Testis (tissue), 2 donors: ENCODE measurements at regions not wholly inside any gene's neighbourhood (a gene's known extent, or its start where the extent isn't known, plus 50 kb on each side); places are given as distances from the start of the nearest gene placed in this dataset.

ENCODE experiments used
- POLR2A ChIP-seq: fragments of 450-650 bp; IDR thresholded peaks from one replicate; pipeline ENCODE4 v1.6.1; 2017; ENCODE audit warnings: antibody characterized with exemption, mild to moderate bottlenecking, moderate library complexity
- TF ChIP-seq, protein P1 (sequence below), 3 experiments: fragments of 450-650 bp in 2 of 3; fragments of 200-600 bp in 1 of 3; sonication (generic) in 1 of 3; IDR thresholded peaks; one replicate each; pipeline ENCODE4 v1.5.1; 2016 to 2019; ENCODE audit warnings: antibody characterized with exemption in 3 of 3, mild to moderate bottlenecking in 2 of 3, moderate library complexity in 1 of 3

DNA sequence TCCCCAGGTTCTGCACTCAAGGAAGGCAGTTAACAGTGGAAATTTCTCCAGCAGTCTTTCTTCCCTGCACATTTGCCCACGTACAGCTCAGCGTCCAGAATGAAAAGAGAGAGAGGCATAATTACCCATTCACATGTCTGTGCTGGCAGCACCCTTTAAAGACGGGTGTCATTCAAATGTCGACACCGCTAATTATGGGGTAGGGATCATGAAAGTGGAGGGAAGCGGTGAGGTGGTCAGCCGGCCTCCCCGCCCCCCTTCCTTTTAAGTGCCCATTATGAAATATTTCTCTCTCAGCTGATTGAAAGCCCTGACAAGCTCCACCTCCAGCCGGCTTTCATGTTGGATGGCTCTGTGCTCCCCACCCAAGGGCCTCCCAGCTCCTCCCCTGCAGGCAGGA, 246.1 kb downstream of the BMP7 start:
- no peak for TF ChIP-seq POLR2A
- TF ChIP-seq, protein P1, sequence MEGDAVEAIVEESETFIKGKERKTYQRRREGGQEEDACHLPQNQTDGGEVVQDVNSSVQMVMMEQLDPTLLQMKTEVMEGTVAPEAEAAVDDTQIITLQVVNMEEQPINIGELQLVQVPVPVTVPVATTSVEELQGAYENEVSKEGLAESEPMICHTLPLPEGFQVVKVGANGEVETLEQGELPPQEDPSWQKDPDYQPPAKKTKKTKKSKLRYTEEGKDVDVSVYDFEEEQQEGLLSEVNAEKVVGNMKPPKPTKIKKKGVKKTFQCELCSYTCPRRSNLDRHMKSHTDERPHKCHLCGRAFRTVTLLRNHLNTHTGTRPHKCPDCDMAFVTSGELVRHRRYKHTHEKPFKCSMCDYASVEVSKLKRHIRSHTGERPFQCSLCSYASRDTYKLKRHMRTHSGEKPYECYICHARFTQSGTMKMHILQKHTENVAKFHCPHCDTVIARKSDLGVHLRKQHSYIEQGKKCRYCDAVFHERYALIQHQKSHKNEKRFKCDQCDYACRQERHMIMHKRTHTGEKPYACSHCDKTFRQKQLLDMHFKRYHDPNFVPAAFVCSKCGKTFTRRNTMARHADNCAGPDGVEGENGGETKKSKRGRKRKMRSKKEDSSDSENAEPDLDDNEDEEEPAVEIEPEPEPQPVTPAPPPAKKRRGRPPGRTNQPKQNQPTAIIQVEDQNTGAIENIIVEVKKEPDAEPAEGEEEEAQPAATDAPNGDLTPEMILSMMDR (IDR thresholded peaks at IDR 0.05): no peak
